GM18508 (cell line): ENCODE measurements at regions not wholly inside any gene's neighbourhood (a gene's known extent, or its start where the extent isn't known, plus 50 kb on each side); places are given as distances from the start of the nearest gene placed in this dataset.

Source experiments
- ATAC-seq: cut with Tn5 transposase; IDR thresholded peaks from one replicate; pipeline ENCODE4 v1.9.1; 2021; ENCODE audit warnings: moderate number of reproducible peaks; ENCODE audit not compliant: insufficient read depth, unreplicated experiment

GRCh38 chr6:21375151-21376116 is 218.1 kb upstream of the SOX4 start:
- peak; percentile 46 for ATAC-seq

- no peak for ATAC-seq
Observed at GRCh38 chr6:21377356-21377755, 216.2 kb upstream of the SOX4 start.

GRCh38 chr6:21381331-21381963 is 212.1 kb upstream of the SOX4 start:
- no peak for ATAC-seq

GRCh38 chr6:21382821-21383449 is 210.6 kb upstream of the SOX4 start:
- no peak for ATAC-seq

- ATAC-seq = no peak
Observed at GRCh38 chr6:21383450-21384085, 210.0 kb upstream of the SOX4 start.

GRCh38 chr6:21384216-21384615 is 209.3 kb upstream of the SOX4 start:
- ATAC-seq = no peak

- no peak for ATAC-seq
Observed at GRCh38 chr6:21386744-21387143, 206.8 kb upstream of the SOX4 start.

- no peak for ATAC-seq
Observed at GRCh38 chr6:21390532-21391213, 202.9 kb upstream of the SOX4 start.

- ATAC-seq = no peak
Observed at GRCh38 chr6:21392177-21392576, 201.4 kb upstream of the SOX4 start.

- no peak for ATAC-seq
Observed at GRCh38 chr6:21393441-21394165, 199.9 kb upstream of the SOX4 start.

GRCh38 chr6:21395121-21395520 is 198.4 kb upstream of the SOX4 start:
- ATAC-seq = no peak

GRCh38 chr6:21396313-21396712 is 197.2 kb upstream of the SOX4 start:
- ATAC-seq = no peak

GRCh38 chr6:21398741-21399325 is 194.7 kb upstream of the SOX4 start:
- no peak for ATAC-seq

- peak; percentile 66 for ATAC-seq
Observed at GRCh38 chr6:21402368-21402767, 191.2 kb upstream of the SOX4 start.

- no peak for ATAC-seq
Observed at GRCh38 chr6:21404577-21404976, 189.0 kb upstream of the SOX4 start.

GRCh38 chr6:21406316-21406715 is 187.2 kb upstream of the SOX4 start:
- no peak for ATAC-seq

GRCh38 chr6:21409231-21409630 is 184.3 kb upstream of the SOX4 start:
- ATAC-seq = no peak

GRCh38 chr6:21413428-21413827 is 180.1 kb upstream of the SOX4 start:
- no peak for ATAC-seq

- ATAC-seq = no peak
Observed at GRCh38 chr6:21414065-21414464, 179.5 kb upstream of the SOX4 start.
